ENCODE measurements at regions not wholly inside any gene's neighbourhood (a gene's known extent, or its start where the extent isn't known, plus 50 kb on each side); places are given as distances from the start of the nearest gene placed in this dataset.

DNA sequence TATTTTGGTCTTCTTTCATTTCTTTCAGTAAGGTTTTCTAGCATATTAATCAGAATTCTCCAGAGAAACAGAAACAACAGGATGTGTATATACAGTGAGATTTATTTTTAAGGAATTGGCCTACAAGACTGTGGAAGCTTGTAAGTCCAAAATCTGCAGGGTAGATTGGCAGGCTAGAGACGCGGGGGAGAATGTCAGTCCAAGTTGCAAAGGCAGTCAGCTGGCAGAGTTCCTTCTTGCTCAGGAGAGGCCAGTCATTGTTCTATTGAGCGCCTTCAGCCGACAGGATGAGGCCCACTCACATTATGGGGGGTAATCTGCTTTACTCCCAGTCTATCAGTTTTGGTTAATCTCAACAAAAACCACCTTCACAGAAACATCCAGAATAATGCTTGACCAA, 133.4 kb upstream of the UBE3A start (continued):
- no peak for TF ChIP-seq SP4 (IDR thresholded peaks at IDR 0.05; ENCODE audit: low read length)
- TF ChIP-seq RAD21 (IDR thresholded peaks at IDR 0.05 in 1 of 2, conservative IDR thresholded peaks at IDR 0.05 in 1 of 2; ENCODE audit: low read depth in 2 of 2, low read length in 2 of 2), result no peak
- no peak for TF ChIP-seq TBP (IDR thresholded peaks at IDR 0.05; ENCODE audit: low read depth, low read length)
- TF ChIP-seq CEBPB (IDR thresholded peaks at IDR 0.05; ENCODE audit: low read depth, low read length), result no peak
